Renal cortex interstitium (tissue), 11 donors: ENCODE measurements at regions not wholly inside any gene's neighbourhood (a gene's known extent, or its start where the extent isn't known, plus 50 kb on each side); places are given as distances from the start of the nearest gene placed in this dataset.

Experiments used
- DNase-seq, 11 donors: peaks; one replicate each; pipeline ENCODE4 v3.0.0-alpha.2; 2013; ENCODE audit warnings: low read depth in 9 of 11, low spot score in 4 of 11; ENCODE audit errors: extremely low read depth in 1 of 11

- DNase-seq = no peak
Observed at GRCh38 chr2:139389391-139389790, 609.2 kb upstream of the NXPH2 start.

DNA sequence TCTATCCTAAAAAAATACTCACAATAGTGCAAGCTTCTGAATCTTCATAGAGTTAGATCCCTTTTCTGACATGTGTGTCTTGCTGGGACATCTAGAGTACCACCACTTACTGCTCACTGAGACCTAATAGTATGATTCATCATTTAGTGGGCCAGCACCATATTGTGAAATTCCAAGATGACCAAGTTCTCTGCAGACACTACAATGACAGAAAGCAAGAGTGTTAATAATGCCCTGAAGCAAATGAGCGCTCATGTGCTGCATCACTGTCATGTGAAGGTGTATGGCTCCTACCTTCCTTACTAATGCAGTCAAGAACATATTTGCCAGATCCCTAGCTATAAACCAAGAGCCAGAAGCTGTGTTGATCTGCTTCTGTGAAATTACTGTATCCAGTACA, 606.2 kb upstream of the NXPH2 start:
- no peak for DNase-seq

DNA sequence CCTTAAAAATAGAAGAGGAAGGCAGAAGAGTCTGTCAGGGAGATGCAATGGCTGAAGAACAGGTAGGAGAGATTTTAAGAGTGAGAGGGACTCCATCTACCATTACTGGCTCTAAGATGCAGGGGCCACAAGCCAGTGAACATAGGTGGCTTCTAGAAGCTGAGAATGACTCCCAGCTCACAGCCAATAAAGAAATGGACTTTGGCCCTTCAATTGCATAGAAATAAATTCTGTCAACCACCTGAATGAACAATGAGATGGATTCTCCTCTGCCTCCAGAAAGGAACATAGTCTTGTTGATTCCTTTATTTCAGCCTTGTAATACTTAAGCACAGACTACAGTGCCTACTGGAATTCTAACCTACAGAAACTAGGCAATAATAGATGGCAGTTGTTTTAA, 603.3 kb upstream of the NXPH2 start:
- DNase-seq = no peak

GRCh38 chr2:139380051-139380450, 599.9 kb upstream of the NXPH2 start:
- no peak for DNase-seq

DNA sequence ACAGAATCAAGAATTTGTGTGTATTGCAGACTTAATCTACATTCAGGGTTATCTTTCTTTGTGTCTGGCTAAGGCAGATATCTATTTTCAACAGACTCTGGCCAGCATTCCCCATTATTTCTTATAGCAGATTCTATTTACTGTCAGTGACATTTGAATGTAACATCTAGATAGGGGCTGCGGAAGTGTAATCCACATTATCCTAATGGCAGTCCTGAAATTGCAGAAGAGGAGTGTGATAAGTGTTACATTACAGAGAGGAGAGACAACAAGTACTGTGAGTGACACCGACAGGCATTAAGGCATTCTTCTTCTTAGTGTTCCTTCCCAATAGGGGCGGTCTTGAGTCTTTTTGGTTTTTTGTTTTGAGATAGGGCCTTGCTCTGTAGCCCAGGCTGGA, 598.2 kb upstream of the NXPH2 start:
- DNase-seq = no peak

GRCh38 chr2:139374296-139374850, 594.2 kb upstream of the NXPH2 start:
- peak in 1 of 11 donors; percentile 7 for DNase-seq

DNA sequence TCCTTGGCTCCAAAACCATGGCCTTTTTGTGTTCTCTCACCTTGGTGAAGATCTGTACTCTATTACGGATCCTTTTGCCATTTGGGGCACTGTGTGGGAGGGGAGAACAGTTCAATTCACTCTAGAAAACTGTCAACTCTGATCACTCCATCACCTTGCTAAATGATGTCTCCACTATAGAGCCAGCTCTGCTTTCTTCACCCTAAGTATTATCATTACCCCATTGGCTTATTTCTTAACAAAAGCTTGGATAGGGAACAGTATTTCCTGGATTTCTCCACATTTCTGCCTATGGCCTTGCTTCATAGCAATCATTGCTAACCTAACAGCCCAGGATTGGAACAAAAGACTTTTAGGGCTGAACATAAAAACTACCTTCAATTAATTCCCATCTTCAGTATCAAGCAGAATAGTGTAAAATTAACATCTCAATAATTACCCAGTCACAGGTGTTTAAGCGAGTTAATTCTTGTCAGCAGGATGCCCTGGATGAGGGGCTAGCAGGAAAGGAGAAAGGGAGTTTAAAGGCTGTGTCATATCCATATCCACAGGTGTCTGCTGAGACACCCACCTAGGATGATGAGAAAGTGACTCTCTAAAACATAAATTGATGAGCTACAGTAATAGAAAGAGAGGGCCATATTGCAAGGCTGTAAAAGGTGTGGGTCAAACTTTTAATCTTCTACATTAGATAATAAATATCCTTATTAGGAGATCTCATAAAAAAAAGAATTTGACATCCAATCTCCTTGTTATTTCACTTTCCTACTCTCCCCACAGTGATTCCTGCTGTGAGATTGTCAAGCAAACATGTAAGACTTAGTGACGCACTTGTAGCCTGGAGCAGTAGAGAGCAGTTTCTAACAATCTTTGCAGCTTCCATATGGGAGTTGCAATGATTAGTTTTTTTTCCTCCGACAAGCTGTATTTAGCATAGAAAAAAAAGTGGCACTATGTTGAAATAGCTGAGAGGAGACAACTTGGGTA, 589.5 kb upstream of the NXPH2 start:
- no peak for DNase-seq

GRCh38 chr2:139367416-139367815, 587.2 kb upstream of the NXPH2 start:
- DNase-seq = no peak

DNA sequence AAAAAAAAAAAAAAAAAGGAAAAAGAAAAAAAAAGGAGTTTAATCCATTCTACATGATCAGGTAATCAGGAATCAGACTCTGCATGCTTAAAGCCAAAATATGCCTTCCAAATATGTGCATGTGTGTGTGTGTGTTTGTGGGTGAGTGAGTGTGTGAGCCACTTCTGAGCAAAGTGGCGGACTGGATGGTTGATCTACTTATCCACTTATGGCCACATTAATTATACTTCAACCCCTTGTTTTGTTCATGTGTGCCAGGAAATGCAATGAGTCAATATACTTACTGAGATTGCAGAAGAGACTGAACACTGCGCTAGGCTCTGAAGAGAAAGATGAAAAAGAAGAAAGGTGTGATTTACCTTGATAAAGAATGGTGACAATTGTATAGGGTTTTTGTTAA, 586.5 kb upstream of the NXPH2 start:
- no peak for DNase-seq

DNA sequence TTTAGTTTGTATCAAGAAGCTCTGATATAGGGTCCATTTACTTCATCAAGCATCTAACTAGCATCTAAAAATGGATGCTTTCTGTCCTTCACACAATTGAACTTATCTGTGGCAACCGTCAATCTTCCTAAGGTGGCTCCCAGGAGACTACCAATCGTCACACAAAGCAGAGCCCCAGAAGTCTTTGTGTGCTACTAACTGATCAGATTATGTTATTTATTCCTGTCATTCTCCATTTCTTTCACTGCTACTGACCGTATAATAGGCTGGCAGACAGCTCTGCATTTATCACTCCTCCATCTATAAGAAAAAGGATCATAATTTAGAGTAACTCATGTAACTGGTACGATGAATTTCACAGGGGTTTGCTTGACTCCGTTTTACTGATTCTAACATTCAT, 585.0 kb upstream of the NXPH2 start:
- DNase-seq = no peak

- no peak for DNase-seq
Observed at GRCh38 chr2:139360654-139361053, 580.5 kb upstream of the NXPH2 start.

- DNase-seq = no peak
Observed at GRCh38 chr2:139359818-139360217, 579.6 kb upstream of the NXPH2 start.

DNA sequence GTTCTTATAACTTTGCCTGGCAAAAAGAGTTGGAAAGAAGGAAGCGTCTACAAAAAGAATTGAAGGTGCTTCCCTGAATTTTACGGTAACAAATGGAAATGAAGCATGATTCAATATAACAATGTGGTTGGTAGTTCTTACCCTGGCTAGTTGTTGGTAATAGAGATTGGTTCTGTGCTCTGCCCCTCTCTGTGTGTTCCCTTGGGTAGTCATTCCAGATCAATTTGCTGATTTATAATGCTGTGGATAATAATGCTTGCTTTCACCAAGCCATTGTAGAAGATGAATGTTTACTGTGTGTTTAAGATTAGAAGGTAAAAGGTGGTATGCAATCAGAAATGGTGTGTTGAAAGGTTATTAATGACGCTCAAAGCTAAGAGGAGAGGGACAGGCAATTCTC, 577.8 kb upstream of the NXPH2 start:
- DNase-seq = no peak

DNA sequence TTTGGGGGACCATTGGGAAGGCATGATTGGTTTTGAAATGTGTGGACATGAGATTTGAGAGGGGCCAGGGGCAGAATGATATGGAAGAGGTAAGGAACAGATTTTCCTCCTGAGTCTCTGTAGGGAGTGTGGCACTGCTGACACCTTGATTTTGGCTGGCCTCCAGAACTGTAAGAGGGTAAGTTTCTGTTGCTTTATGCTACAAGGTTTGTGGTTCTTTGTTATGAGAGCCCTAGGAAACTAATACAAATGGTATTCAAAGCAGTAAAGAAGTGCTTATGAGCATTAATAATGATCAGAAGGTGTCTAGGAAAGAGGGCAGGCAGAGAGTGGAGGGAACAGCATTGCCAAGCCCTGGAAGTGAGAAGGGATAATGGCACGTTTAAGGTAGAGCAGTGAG, 574.3 kb upstream of the NXPH2 start:
- no peak for DNase-seq

GRCh38 chr2:139353874-139354273, 573.7 kb upstream of the NXPH2 start:
- DNase-seq = no peak

GRCh38 chr2:139317259-139317658, 537.1 kb upstream of the NXPH2 start:
- no peak for DNase-seq

DNA sequence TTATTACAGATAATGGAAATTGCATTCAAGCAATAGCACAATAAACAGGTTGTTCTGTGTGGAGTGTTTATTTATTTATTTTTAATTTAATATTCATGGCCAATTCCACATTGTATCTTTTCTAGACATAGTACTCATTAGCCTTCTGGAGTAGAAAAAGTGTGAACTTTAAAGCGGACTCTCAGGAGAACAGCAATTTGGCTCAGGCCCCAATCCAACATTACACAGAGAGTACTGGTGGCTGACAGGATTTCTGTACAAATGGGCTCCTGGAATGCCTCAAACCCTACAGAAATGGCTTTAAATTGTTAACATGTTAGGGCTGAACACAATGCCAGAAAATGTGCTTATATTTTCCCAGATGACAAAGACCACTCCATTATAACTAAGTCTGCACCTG, 533.9 kb upstream of the NXPH2 start:
- DNase-seq = no peak

GRCh38 chr2:139296672-139297209, 516.6 kb upstream of the NXPH2 start:
- no peak for DNase-seq

GRCh38 chr2:139293992-139294548, 513.9 kb upstream of the NXPH2 start:
- DNase-seq = no peak

- DNase-seq = no peak
Observed at GRCh38 chr2:139281124-139281523, 500.9 kb upstream of the NXPH2 start.
